DMS79 (cell line): ENCODE measurements at regions not wholly inside any gene's neighbourhood (a gene's known extent, or its start where the extent isn't known, plus 50 kb on each side); places are given as distances from the start of the nearest gene placed in this dataset.
"Not testable (repeated sequence)": the region's sequence is repeated elsewhere in the genome, so short reads cannot be mapped to it uniquely, and the experiment has no call there.

Source experiments
- DNase-seq: peaks from one replicate; lab custom pipeline; 2025; lab: John Stamatoyannopoulos, UW

DNA sequence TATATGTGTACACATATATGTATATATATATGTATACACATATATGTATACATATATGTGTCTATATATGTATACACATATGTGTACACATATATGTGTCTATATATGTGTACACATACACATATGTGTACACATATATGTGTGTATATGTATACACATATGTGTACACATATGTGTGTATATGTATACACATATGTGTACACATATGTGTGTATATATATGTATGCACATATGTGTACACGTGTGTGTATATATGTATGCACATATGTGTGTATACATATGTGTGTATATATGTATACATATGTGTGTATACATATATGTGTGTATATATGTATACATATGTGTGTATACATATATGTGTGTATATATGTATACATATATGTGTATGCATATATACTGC lies 76.7 kb upstream of the RBPJ start:
- not testable (repeated sequence) for DNase-seq

DNA sequence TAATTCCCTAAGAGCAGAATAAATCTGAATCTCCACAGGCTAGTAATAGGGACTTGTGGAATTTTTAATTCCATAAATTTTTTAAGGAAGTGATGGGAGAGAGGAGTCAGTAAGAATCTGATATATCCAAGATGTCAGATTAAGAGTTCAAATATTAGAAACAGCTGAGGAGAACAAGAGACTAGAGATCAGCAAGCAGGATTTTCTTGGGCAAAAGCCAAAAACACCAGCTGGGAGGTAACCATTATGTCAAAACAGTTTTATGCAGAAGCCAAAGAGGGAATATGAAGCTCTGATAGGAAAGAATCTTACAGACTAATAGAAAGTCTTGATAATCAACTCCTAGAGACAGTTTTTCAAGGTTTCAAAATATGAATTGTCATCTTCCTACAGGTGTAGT lies 72.2 kb upstream of the RBPJ start:
- DNase-seq, result no peak

- DNase-seq, result no peak
These were observed 68.3 kb upstream of the RBPJ start for GRCh38 chr4:26252349-26253025.

DNA sequence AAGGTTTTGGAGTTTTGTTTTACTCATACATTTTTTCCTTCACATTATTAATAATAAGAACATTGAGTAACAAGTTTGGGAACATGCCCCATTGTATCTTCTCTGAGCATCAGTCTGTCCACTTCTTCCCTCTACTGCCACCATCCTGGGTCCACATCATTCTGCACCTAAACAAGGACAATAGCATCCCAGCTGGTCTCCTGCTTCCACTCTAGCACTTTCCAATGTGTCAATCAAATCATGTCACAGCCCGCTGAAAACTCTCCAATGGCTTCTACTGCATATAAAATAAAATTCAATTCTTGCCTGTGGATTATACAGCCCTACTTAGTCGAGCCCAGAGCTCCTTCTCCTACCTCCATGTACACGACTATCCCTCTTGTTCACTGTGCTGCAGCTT lies 66.8 kb upstream of the RBPJ start:
- DNase-seq, result no peak

GRCh38 chr4:26255989-26256388 lies 64.8 kb upstream of the RBPJ start:
- no peak for DNase-seq

- not testable (repeated sequence) for DNase-seq
These were observed 63.4 kb upstream of the RBPJ start for GRCh38 chr4:26257444-26257843.

DNA sequence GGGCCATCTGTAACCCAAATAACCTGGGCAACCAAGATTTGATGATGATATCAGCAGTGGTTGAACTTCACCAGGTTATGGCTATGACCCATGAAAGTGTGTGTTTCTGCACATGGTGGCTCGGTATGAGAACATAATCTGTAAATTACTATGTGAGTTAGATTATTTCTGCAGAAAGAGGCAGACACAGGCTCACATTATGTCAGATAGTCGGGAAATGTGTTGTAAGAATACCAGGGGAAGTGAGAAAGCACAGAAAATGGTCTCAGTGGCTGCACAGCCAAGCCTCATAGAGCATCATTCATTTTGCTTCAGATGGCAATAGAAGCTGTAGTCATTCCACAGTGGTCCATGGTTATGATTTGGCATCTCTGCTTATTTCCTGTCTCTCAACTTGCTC lies 63.0 kb upstream of the RBPJ start:
- DNase-seq, result no peak

GRCh38 chr4:26260571-26260970 lies 60.2 kb upstream of the RBPJ start:
- no peak for DNase-seq

GRCh38 chr4:26261405-26261804 lies 59.4 kb upstream of the RBPJ start:
- DNase-seq, result no peak

DNA sequence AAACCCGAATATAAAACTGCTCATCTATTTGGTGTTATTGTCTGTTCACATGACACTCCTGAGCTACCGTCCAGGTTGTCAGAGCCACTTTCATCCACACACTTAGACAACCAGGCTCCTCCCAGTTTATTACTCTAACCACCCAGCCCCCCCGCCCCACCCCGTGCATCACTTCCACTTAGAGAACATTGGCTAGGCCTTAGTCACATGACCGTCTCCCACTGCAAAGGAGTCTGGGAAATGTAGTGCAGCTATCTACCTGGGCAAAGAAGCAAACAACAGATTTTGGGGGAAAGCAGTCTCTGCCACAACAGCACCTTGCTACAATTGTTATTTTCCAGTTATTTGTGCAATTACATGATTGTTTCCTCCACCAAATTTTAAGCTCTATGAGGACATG lies 57.6 kb upstream of the RBPJ start:
- no peak for DNase-seq

GRCh38 chr4:26264109-26264508 lies 56.7 kb upstream of the RBPJ start:
- no peak for DNase-seq

- no peak for DNase-seq
These were observed 53.7 kb upstream of the RBPJ start for GRCh38 chr4:26267087-26267486.

- no peak for DNase-seq
These were observed 52.6 kb upstream of the RBPJ start for GRCh38 chr4:26268246-26268645.

DNA sequence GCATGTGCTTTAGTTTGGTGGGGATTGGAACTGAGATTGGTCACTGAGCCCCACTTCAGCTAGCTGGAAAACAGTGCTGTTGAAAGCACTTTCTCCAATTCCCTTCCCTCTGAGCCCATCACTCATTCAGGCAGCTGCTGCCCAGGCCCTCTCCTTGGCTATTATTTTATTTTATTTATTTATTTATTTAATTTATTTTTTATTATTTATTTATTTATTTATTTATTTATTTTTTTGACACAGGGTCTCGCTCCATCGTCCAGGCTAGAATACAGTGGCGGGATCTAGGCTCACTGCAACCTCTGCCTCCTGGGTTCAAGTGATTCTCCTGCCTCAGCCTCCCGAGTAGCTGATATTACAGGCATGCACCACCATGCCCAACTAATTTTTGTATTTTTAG lies 51.8 kb upstream of the RBPJ start:
- no peak for DNase-seq
